ENCODE measurements at regions not wholly inside any gene's neighbourhood (a gene's known extent, or its start where the extent isn't known, plus 50 kb on each side); places are given as distances from the start of the nearest gene placed in this dataset.

DNA sequence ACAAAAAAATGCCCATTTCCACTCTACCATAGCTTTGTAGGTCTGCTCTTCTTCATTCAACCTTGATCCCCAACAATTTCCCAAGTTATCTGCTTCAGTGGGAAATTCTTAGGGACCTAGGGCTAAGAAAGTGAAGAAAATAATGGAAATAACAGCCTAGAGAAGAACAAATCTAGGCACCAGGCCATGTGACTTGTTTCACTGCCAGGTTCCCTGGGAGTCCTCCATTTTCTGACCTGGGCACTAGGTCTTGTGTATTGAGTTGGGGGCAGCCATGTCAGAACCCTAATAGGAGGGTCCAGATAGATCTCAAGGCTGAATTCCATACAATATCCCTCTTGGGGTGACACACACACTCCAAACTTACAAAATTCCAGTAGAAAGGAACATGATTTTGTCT lies 194.6 kb upstream of the STK26 start:
- Histone ChIP-seq H3K9ac (ENCODE audit: low read length) (no peak overlapping the region), H3K4me2 (ENCODE audit: low read length) (peak overlapping the region; percentile 36), H3K4me1 (ENCODE audit: control insufficient read depth in 1 of 2, insufficient read depth in 2 of 2, low read length in 2 of 2) (peaks cover 0 to 24% of the 10 kb centered on the region in 2 experiments; a peak in 3 of 4 replicates), H3K9me3 (ENCODE audit: control insufficient read depth in 1 of 2, insufficient read depth in 1 of 2, low read depth in 1 of 2, low read length in 2 of 2) (no peaks in the 10 kb centered on the region), H3K9me2 (ENCODE audit: insufficient read depth) (no peaks in the 10 kb centered on the region), H2AFZ (ENCODE audit: low read depth, low read length, poor library complexity, severe bottlenecking) (no peak overlapping the region), H3K27ac (ENCODE audit: low read depth, low read length) (no peak overlapping the region), H3K36me3 (ENCODE audit: control insufficient read depth in 1 of 2, insufficient read depth in 2 of 2, low read length in 2 of 2) (peaks cover 0 to 3% of the 10 kb centered on the region in 2 experiments; a peak in 2 of 4 replicates), H3K27me3 (ENCODE audit: insufficient read depth, low read length) (no peaks in the 10 kb centered on the region), H4K20me1 (ENCODE audit: insufficient read depth) (no peaks in the 10 kb centered on the region), H3K4me3 (replicated peaks in 1 of 2; ENCODE audit: low read depth in 1 of 2, low read length in 2 of 2) (peak overlapping the region; percentile 16; a peak in 3 of 4 replicates), H3K79me2 (ENCODE audit: insufficient read depth, low read length) (peaks cover 61% of the 10 kb centered on the region)
- ChIA-PET RAD21 (ENCODE audit: low non-redundant PET in 1 of 2, low total read pairs in 2 of 2, uncharacterized antibody in 2 of 2, unreplicated experiment in 2 of 2) (no interaction called here), POLR2A (no interaction called here), CTCF (interaction anchor here (1.0 to 1.6 kb wide), 6 partner anchors 13 to 787 kb away, joined by 3 to 7 read pairs (median 4); partner anchors contain the start of gene RAP2C)
- no peak for DNase-seq (ENCODE audit: low read depth, low spot score)
- no TSS peak for BruUV-seq (replicated peaks)
- intact Hi-C loops (cut with micrococcal nuclease) = no loop called here
- ATAC-seq = no peak
- TF ChIP-seq, protein P1, sequence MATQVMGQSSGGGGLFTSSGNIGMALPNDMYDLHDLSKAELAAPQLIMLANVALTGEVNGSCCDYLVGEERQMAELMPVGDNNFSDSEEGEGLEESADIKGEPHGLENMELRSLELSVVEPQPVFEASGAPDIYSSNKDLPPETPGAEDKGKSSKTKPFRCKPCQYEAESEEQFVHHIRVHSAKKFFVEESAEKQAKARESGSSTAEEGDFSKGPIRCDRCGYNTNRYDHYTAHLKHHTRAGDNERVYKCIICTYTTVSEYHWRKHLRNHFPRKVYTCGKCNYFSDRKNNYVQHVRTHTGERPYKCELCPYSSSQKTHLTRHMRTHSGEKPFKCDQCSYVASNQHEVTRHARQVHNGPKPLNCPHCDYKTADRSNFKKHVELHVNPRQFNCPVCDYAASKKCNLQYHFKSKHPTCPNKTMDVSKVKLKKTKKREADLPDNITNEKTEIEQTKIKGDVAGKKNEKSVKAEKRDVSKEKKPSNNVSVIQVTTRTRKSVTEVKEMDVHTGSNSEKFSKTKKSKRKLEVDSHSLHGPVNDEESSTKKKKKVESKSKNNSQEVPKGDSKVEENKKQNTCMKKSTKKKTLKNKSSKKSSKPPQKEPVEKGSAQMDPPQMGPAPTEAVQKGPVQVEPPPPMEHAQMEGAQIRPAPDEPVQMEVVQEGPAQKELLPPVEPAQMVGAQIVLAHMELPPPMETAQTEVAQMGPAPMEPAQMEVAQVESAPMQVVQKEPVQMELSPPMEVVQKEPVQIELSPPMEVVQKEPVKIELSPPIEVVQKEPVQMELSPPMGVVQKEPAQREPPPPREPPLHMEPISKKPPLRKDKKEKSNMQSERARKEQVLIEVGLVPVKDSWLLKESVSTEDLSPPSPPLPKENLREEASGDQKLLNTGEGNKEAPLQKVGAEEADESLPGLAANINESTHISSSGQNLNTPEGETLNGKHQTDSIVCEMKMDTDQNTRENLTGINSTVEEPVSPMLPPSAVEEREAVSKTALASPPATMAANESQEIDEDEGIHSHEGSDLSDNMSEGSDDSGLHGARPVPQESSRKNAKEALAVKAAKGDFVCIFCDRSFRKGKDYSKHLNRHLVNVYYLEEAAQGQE (IDR thresholded peaks at IDR 0.05; ENCODE audit: low read depth) = no peak
- TF ChIP-seq RAD21 (IDR thresholded peaks at IDR 0.05; ENCODE audit: low read depth) (no peak), CBX3 (IDR thresholded peaks at IDR 0.05; ENCODE audit: low read depth) (no peak)
- TF ChIP-seq, protein P2, sequence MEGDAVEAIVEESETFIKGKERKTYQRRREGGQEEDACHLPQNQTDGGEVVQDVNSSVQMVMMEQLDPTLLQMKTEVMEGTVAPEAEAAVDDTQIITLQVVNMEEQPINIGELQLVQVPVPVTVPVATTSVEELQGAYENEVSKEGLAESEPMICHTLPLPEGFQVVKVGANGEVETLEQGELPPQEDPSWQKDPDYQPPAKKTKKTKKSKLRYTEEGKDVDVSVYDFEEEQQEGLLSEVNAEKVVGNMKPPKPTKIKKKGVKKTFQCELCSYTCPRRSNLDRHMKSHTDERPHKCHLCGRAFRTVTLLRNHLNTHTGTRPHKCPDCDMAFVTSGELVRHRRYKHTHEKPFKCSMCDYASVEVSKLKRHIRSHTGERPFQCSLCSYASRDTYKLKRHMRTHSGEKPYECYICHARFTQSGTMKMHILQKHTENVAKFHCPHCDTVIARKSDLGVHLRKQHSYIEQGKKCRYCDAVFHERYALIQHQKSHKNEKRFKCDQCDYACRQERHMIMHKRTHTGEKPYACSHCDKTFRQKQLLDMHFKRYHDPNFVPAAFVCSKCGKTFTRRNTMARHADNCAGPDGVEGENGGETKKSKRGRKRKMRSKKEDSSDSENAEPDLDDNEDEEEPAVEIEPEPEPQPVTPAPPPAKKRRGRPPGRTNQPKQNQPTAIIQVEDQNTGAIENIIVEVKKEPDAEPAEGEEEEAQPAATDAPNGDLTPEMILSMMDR (IDR thresholded peaks at IDR 0.05 in 2 of 3, conservative IDR thresholded peaks at IDR 0.05 in 1 of 3; ENCODE audit: borderline replicate concordance in 1 of 3, insufficient read depth in 1 of 3, low read depth in 2 of 3, low read length in 2 of 3) = no peak
